Jurkat, Clone E6-1 (cell line): ENCODE measurements at regions not wholly inside any gene's neighbourhood (a gene's known extent, or its start where the extent isn't known, plus 50 kb on each side); places are given as distances from the start of the nearest gene placed in this dataset.

Experiments
- DNase-seq: peaks from one replicate; pipeline ENCODE4 v3.0.0-alpha.2; 2011; ENCODE audit warnings: low read depth, low spot score
- H3K4me3 ChIP-seq: 2 replicates; pipeline ENCODE4 v1.5.1; 2011; ENCODE audit warnings: mild to moderate bottlenecking, low read length, control low read depth, moderate library complexity

DNA sequence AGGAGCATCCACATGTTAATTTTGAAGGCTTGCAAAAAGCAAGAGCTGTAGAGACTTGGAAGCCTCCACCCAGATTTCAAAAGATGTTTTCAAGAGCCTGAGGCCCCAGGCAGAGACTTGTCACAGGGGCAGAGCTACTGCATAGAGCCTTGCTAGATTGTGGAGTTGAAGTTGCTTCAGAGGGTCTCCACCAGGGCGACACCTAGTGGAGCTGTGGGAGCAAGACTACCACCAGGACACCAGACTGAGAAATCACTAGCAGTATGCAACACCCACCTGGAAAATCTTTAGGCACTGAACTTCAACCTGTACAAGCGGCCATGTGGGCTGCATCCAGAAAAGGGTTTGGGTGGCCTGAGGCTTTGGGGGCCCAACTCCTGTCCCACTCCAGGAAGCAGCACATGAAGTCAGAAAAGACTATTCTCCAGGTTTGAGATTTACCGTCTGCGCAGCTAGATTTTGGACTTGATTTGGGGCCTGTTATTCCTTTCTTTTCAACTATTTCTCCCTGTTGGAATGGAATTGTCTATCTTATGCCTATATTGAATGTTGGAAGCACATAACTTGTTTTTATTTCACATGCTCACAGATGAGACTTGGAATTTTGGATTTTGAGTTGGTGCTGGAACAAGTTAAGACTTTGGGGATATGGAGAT, 508.6 kb downstream of the FLRT2 start:
- peak; percentile 42 for DNase-seq
- H3K4me3 ChIP-seq, result no peak overlapping the region

DNA sequence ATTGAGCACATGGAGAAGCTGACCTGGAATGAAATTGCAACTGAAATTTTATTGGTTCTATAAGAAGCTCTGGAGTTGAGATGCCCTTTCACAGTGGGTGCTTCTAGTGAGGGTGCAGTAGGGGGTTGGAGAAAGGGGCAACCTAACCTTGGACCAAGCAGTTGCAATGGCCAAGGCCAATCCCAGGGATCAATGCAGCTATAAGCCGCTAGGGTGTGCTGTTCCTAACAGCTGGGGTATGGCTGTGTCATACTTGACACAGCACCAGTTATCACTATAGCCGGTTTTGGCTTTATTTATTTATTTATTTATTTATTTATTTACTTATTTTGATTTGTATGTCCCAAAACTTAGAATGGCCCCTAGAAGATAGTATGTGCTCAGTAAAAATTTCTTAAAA, 505.9 kb downstream of the FLRT2 start:
- peak; percentile 11 for DNase-seq

DNA sequence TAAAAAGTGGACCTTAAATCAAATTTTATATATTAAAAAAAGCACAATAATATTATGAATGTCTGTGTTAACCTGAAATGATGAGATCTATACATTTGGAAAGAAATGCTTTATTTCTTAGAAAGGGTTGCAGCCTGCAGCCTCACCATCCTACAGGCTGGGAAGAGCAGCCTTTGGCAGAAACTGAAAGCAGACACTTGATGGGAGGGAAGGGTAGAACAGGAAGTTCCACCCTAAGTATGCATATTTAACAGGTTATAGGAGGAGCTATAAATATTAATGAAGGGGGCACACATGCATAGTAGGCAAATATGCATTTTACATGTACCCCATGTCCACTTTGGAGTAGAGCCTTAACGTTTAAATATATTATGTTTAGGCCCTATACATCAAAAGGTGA, 498.0 kb downstream of the FLRT2 start:
- no peak overlapping the region for H3K4me3 ChIP-seq
- DNase-seq, result no peak

More for the DNA sequence above, 505.9 kb downstream of the FLRT2 start:
- no peak overlapping the region for H3K4me3 ChIP-seq

DNA sequence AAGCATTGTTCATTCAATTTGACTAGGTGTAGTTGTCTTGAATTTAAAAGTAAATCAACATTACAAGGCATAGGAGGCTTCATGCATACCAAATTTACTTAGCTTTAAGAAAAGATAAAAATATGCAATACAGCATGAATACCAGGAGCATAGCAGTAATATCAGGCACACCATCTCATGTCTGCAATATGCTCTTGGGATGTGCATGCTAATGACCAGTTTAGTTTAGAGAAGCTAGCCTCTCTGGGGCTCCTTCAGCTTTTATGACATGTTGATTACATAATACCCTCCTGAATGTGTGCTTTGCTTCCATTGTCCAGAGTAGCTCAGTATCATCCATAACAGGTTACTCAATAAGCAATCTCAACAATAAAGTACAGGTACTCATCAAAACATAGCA, 497.2 kb downstream of the FLRT2 start:
- H3K4me3 ChIP-seq, result no peak overlapping the region
- DNase-seq, result no peak

DNA sequence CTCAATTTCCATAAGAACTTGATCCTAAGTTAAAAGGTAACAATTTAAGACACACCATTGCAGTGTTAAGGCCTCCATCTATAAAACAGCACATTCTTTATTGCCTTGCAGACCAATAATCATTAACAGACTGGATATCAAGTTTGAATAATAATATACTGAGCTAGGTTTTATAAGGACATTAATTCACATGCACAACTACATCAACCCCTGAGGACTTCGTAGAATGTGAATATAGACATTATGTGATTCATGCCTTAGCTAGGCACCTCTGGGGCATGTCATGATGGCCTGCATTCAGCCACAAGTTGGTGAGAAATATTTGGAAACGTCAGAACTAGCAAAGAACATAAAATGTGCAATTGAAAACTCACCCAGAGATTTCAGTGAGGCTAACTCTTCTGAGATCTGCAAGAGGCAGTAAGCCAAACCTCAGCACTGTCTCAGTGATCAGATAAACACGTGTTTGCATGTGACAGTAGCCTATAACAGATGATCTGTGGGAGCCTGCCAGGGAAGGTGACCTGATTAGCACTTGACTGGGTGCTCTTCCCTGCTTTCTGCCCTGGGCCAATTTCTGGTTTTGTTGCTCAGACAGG, 492.2 kb downstream of the FLRT2 start:
- H3K4me3 ChIP-seq, result no peak overlapping the region
- DNase-seq, result no peak

DNA sequence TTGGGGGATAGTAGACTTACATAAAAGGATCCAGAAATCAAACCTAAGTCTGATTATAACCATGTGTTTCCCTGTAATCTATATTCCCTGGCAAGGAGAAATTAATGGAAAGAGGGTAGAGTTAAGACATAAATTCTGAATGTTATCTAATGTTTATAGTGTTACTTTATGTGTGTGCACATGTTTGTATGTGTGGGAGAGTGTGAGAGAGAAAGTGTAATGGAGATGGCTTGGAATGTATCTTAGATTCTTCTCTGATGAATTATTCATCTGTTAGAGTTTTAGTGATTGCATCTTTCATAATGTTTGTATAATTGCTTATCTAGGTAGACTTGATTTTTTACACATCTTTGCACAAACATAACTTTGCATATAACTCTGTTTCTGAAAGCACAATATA, 490.9 kb downstream of the FLRT2 start:
- no peak overlapping the region for H3K4me3 ChIP-seq
- no peak for DNase-seq

DNA sequence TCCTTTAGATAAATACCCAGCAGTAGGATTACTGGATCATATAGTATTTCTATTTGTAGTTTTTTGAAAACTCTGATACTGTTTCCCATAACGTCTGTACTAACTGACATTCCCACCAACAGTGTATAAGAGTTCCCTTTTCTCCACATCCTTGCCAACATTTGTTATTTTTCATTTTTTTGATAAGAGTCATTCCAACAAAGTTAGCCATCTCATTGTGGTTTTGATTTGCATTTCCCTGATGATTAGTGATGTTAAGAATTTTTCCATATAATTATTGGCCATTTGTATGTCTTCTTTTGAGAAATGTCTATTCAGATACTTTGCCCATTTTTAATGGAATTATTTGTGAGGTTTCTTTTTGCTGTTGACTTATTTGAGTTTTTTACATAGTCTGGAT, 486.0 kb downstream of the FLRT2 start:
- no peak for DNase-seq
- H3K4me3 ChIP-seq, result no peak overlapping the region

DNA sequence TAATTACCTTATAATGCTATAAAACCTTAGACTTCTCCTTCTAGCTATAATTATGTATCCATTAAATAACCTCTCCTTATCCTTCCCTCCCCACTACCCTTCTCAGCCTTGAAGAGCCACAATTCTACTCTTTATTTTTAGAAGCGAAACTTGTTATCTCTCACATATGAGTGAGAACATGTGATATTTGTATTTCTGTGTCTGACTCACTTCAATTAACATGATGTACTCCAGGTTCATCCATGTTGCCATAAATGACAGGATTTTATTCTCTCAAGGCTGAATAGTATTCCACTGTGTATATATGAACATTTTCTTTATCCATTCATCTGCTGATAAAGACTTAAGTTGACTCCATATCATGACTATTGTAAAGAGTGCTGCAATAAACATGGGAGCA, 485.6 kb downstream of the FLRT2 start:
- no peak for DNase-seq
- H3K4me3 ChIP-seq, result no peak overlapping the region

DNA sequence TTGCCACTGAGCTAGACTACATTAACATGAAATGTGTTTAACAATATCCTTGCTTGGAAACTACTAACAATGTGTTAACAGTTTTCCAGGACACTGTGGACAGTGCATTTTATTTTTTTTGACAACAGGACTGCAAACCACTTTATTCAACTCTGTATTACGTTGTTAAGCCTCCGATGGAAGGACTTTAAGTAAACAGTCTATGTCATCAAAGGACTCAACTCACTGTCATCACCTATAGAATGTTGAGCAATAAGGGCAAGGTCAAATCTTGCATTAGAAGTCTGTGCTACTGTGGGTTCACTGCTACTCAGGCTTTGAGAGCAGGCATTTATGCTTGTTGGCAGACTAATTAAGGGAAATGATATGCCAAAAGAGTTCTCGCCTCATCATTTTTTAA, 483.7 kb downstream of the FLRT2 start:
- DNase-seq, result no peak
- no peak overlapping the region for H3K4me3 ChIP-seq

DNA sequence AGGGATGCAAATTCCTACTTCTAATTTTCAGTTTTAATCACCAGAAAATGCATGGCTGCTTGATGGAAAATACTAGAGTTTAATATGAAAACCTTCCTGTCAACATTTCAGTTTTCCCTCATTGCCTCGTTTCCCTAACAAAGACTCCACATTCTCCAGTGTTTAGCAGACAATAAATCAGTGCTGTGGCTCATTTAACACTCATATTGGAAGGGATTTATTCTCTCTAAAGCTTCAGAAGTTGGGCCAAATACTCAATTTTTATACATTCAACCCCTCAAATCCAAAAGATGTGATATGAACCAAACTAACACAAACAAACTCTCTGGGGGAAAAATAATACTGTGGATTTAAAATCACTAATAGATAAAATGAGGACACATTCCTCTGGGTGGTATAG, 482.5 kb downstream of the FLRT2 start:
- no peak overlapping the region for H3K4me3 ChIP-seq
- no peak for DNase-seq

DNA sequence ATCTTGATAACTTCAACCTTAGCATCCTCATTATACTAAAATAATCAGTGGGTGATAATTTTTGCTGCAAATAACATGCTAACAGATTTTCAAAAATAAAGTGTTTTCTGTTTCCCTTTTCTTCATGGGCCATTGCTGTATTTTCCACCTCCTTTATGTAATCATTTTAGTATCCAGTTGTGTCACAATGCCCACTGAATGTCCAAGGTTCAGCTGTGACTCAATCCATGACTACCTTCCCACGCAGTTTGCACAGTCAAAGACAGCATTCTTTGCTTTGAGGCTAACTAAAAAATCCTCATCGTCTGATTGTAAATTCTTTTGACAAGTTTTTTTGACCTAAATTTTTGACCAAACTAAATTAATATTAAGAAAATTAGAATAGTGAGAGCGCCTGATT, 474.1 kb downstream of the FLRT2 start:
- no peak overlapping the region for H3K4me3 ChIP-seq
- DNase-seq, result no peak

DNA sequence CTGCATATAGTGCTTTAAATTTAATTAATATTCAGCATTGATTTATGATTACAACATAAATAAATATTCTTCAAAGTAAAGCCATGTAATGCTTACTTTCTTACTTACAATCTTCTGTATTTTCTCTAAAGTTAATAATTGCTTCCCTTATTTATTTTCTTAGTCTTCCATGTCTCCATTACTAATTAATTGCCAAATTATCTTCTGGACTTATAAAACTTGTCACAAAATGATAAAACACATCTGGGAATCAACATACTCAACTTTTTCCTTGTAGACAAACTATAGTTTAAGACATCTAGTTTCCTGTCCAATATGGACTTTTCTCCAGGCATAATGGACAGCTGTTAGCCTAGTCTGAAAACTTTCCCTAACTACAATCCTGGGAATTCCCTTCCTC, 466.6 kb downstream of the FLRT2 start:
- DNase-seq, result no peak
- no peak overlapping the region for H3K4me3 ChIP-seq

DNA sequence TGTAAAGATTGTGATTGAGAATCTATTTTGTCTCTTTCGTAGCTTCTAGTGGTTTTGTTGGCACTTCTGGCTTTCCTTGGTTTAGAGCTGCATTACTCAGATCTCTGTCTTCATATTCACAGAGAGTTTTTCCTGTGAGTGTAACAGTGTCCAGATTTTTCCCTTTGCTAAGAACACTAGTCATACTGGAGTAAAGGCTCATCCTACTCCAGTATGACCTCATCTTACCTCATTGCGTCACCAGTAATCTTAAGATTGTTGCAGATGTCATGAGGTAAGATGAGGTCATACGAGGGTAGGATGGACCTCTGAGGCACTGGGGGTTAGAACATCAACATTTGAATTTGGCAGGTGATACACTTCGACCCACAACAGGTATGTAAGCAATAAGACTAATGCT, 461.2 kb downstream of the FLRT2 start:
- no peak overlapping the region for H3K4me3 ChIP-seq
- DNase-seq, result no peak

DNA sequence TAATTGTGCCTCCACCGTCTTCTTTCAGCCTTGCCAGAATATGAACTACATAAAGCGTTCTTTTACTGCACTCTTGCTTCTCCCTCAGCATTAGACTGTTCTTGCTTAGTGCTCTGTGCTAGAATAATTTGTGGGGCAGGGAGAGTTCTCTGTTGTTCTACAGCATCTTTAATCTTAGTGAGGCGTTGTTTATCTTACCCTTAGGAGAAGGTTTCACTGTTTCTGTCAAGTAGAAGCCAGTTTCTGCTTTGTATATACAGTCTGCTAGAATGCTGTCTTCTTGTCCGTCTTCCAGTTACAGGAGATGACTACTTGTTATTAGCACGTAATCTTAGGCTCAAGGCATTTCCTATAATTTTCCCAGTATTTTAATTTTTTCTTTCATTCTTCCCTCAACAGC, 458.0 kb downstream of the FLRT2 start:
- no peak overlapping the region for H3K4me3 ChIP-seq
- no peak for DNase-seq

DNA sequence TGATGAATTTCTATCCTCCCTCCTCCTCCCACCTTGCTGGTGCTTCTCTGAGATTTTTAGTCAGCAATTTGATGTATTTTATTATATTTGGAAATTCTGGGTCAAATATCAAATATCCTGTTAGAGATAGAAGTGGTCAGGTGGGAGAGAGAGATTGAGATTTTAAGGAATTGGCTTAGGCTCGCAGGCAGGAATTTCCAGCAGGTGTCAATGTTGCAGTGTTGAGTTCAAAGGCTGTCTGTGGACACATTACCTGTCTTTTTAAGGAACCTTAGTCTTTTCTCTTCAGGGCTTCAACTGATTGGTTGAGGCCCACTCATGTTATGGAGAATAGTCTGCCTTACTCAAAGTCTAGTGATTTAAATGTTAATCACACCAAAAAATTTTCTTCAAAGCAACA, 457.3 kb downstream of the FLRT2 start:
- no peak overlapping the region for H3K4me3 ChIP-seq
- DNase-seq, result no peak

DNA sequence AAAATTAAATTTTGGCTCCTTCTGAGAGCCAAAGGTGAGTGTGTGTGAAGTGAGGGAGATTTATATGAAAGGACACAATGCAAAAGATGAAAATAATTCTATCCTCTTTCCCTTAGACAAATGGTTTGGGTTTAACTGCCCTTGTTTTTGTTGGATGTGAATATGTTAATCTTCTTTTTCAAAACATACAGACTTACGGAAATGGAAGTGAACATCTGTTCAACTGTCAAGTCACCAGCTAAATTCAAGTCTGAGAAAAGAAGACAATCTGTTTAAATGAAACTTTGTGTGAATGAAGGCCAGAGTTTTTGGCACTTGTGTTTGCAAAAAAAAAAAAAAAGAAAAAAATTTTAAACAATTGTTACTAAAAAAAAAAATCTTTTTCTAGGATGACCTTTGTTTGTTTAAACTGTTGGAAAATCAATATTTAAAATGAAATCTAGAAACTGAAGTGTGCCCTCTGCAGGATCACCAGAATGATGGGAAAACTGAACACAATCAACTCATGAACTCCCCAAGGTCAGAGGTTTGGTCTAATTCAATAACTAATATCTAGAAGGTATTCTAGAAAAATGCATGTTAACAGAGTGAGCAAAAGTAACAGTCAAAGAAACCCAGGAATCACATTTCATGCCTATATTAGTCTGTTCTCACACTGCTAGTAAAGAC, 448.8 kb downstream of the FLRT2 start:
- no peak overlapping the region for H3K4me3 ChIP-seq
- no peak for DNase-seq

DNA sequence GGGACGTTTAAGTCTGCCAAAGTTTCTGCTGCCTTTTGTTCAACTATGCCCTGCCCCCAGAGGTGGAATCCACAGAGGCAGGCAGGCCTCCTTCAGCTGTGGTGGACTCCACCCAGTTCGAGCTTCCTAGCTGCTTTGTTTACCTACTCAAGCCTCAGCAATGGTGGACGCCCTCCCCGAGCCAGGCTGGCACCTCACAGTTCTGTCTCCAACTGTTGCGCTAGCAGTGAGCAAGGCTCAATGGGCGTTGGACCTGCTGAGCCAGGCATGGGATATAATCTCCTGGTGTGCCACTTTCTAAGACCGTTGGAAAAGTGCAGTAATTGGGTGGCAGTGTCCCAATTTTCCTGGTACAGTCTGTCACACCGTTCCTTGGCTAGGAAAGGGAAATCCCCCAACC, 444.7 kb downstream of the FLRT2 start:
- DNase-seq, result no peak
- no peak overlapping the region for H3K4me3 ChIP-seq

DNA sequence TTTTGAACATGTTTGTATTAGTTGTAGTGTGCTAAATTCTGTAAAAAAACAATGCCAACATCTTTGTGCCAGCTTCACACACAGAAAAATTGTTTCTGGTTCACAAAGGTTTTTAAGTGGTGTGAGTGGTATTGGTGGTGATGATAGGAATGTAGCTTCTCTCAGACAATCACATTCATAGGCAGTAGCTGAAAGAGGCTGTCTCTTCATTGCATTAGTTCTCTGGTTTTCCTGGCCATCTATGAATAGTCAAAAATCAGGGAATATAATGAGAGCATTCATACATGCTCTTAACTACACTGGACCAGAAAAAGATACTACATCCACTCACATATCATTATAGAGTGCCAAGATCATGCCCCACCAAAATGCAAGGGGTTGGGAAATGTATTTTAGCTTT, 433.5 kb downstream of the FLRT2 start:
- no peak for DNase-seq
- no peak overlapping the region for H3K4me3 ChIP-seq

DNA sequence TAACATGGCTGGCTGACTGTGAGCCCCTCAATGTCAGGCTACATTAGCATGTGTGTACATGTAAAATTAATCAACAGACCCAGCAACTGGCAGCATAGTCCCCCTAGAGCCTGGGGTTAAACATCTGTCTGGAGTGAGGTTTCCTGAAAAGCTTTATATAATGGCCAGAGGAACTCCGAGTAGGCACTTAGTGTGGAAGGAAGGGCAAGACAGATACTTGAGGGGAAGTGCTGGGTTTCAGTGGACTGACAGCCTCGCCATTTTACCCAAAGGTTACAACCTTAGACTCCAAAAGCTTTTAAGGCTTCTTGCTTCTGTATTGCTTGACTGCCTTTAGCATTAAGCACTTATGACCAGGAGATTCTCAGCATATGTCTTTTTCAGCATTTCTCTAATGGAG, 430.8 kb downstream of the FLRT2 start:
- H3K4me3 ChIP-seq, result no peak overlapping the region
- DNase-seq, result no peak

DNA sequence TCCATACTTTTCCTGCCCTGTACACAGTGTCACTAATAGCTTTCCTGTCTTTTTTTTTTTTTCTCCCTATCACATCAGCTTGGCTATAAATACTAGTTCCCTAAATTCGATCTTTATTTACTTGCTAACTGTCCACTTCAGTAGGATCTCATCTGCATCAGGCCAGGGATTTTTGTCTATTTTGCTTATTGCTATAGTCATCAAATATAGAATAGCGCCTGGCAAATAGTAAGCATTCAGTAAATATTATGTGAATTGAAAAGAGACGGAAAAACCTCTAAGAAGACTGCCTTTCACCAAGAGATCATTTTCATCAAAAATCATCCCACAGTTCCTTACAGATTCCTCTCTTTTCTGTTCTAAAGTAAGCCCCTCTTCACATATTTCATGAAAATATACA, 429.1 kb downstream of the FLRT2 start:
- H3K4me3 ChIP-seq, result no peak overlapping the region
- no peak for DNase-seq

DNA sequence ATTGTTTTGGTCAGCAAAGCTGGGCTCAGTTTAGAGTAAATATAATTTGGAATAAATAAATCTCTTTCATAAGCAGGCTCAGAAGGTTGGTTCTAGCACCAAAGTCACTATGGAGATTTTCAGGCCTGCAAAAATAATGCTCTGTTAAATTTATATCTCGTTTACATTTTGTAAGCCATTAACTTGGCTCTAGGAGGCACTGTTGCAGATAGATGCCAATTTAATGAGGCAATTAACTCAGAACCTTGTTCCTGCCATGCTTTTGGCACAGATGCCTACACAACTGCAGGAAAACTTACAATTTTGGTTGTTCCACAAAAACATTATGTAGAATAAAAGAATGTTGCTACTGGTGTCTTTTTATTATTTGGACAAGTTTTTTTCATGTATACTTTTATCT, 428.1 kb downstream of the FLRT2 start:
- no peak overlapping the region for H3K4me3 ChIP-seq
- DNase-seq, result no peak
